Calu3 (cell line): ENCODE measurements at regions not wholly inside any gene's neighbourhood (a gene's known extent, or its start where the extent isn't known, plus 50 kb on each side); places are given as distances from the start of the nearest gene placed in this dataset.

ENCODE experiments used
- BruUV-seq: library from RNA; stranded (reverse); fragments of 400-500 nt; replicated peaks from 2 replicates; lab custom pipeline; 2021; lab: Mats Ljungman, UMichigan
- CTCF ChIA-PET: fragments of 300-600 bp; sonication (Branson Sonifier 250); formaldehyde crosslinking; loops from one replicate; lab custom pipeline; 2022; ENCODE audit warnings: antibody characterized with exemption; lab: Charles Lee
- DNase-seq: peaks from one replicate; pipeline ENCODE4 v3.0.0; 2022
- H3K27ac Mint-ChIP-seq: one replicate; pipeline ENCODE4 v1.8.0; 2022; ENCODE audit warnings: mixed read lengths; ENCODE audit not compliant: unreplicated experiment
- H3K27me3 Mint-ChIP-seq: one replicate; pipeline ENCODE4 v1.8.0; 2022; ENCODE audit warnings: mixed read lengths; ENCODE audit not compliant: unreplicated experiment
- H3K36me3 Mint-ChIP-seq: one replicate; pipeline ENCODE4 v1.8.0; 2022; ENCODE audit warnings: mild to moderate bottlenecking, moderate library complexity, mixed read lengths; ENCODE audit not compliant: insufficient read depth, unreplicated experiment
- H3K4me1 Mint-ChIP-seq: one replicate; pipeline ENCODE4 v1.8.0; 2022; ENCODE audit warnings: mild to moderate bottlenecking, low read depth, mixed read lengths; ENCODE audit not compliant: unreplicated experiment
- H3K4me3 Mint-ChIP-seq: one replicate; pipeline ENCODE4 v1.8.0; 2022; ENCODE audit warnings: mild to moderate bottlenecking, low read depth, moderate library complexity, mixed read lengths; ENCODE audit not compliant: unreplicated experiment
- H3K9me3 Mint-ChIP-seq: one replicate; pipeline ENCODE4 v1.8.0; 2022; ENCODE audit warnings: low read depth, mixed read lengths; ENCODE audit not compliant: unreplicated experiment
- CTCF ChIP-seq: fragments of 200-600 bp; IDR thresholded peaks from one replicate; pipeline ENCODE4 v1.8.0; 2022; ENCODE audit warnings: antibody characterized with exemption; ENCODE audit not compliant: unreplicated experiment
- intact Hi-C: fragments of 100-400 bp; cut with micrococcal nuclease; formaldehyde crosslinking; loops from one replicate; pipeline ENCODE4 v1.10.0; 2022; ENCODE audit not compliant: unreplicated experiment

- H3K36me3 Mint-ChIP-seq, result no peaks in the 10 kb centered on the region
- H3K27ac Mint-ChIP-seq, result no peak overlapping the region
- H3K27me3 Mint-ChIP-seq, result no peaks in the 10 kb centered on the region
- intact Hi-C loops, result no loop called here
- BruUV-seq, result no TSS peak
- TF ChIP-seq CTCF, result no peak
- peaks cover 2% of the 10 kb centered on the region for H3K9me3 Mint-ChIP-seq
- no peak for DNase-seq
- CTCF ChIA-PET, result no interaction called here
- no peak overlapping the region for H3K4me3 Mint-ChIP-seq
- H3K4me1 Mint-ChIP-seq, result peaks cover 22% of the 10 kb centered on the region
Measured at GRCh38 chr1:98331243-98331642, 330.3 kb upstream of the SNX7 start.

GRCh38 chr1:98330224-98330623 lies 331.3 kb upstream of the SNX7 start:
- intact Hi-C loops, result no loop called here
- no peak overlapping the region for H3K27ac Mint-ChIP-seq
- H3K4me1 Mint-ChIP-seq, result peaks cover 25% of the 10 kb centered on the region
- no peak overlapping the region for H3K4me3 Mint-ChIP-seq
- CTCF ChIA-PET, result no interaction called here
- DNase-seq, result no peak
- no peaks in the 10 kb centered on the region for H3K27me3 Mint-ChIP-seq
- peaks cover 2% of the 10 kb centered on the region for H3K9me3 Mint-ChIP-seq
- no peaks in the 10 kb centered on the region for H3K36me3 Mint-ChIP-seq
- BruUV-seq, result no TSS peak
- no peak for TF ChIP-seq CTCF

- Mint-ChIP-seq H3K4me3 (no peak overlapping the region), H3K27me3 (no peaks in the 10 kb centered on the region), H3K27ac (no peak overlapping the region)
Measured at GRCh38 chr1:98328855-98329254, 332.7 kb upstream of the SNX7 start.

DNA sequence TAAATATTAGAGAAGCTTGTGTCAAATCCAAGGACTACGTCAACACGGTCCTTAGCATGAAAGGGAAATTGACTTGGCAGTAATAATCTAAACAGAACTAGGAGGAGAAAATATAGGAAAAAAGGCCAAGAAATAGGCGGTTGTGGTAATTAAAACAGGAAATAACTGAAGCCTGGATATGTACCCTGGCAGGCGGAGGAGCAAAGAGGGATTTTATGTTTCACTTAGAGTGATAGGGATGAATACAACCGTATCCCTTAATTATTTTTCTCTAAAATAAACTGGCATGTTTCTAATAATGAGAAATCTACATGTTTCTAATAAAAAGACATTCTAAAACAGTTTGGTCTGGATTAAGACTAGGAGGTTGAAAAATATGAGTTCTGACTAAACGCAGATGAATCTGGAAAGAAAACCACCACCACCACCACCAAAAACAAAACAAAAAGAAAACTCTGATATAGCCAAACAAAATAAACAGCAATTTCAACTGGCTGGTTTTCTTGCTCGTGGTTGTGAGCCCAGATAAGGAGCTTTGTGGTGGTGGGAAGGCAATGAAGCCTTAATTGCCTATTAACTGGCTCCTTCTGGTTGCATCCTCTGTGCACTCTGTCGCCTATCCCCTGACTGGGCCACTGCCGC lies 334.2 kb upstream of the SNX7 start:
- CTCF ChIA-PET, result interaction anchor here (0.6 kb wide), 1 partner anchor 138 kb away, joined by 3 read pairs; no protein-coding TSS in a partner anchor
- no peak for TF ChIP-seq CTCF
- H3K27ac Mint-ChIP-seq, result peak overlapping the region; percentile 46
- peaks cover 52% of the 10 kb centered on the region for H3K4me1 Mint-ChIP-seq
- H3K4me3 Mint-ChIP-seq, result no peak overlapping the region
- no TSS peak for BruUV-seq
- H3K27me3 Mint-ChIP-seq, result no peaks in the 10 kb centered on the region
- H3K9me3 Mint-ChIP-seq, result peaks cover 2% of the 10 kb centered on the region
- peaks cover 7% of the 10 kb centered on the region for H3K36me3 Mint-ChIP-seq
- DNase-seq, result no peak
- intact Hi-C loops, result loop anchor here (10.0 kb wide), 2 partner anchors 243 to 273 kb away; no protein-coding TSS in a partner anchor

More at GRCh38 chr1:98328855-98329254, 332.7 kb upstream of the SNX7 start:
- intact Hi-C loops, result loop anchor here (10.0 kb wide), 2 partner anchors 244 to 274 kb away; no protein-coding TSS in a partner anchor
- H3K4me1 Mint-ChIP-seq, result peaks cover 39% of the 10 kb centered on the region
- no peak for TF ChIP-seq CTCF
- DNase-seq, result no peak
- H3K36me3 Mint-ChIP-seq, result peaks cover under 1% of the 10 kb centered on the region
- H3K9me3 Mint-ChIP-seq, result peaks cover 2% of the 10 kb centered on the region
- CTCF ChIA-PET, result no interaction called here
- BruUV-seq, result no TSS peak
